Putamen (tissue), 1 donor: ENCODE measurements at regions not wholly inside any gene's neighbourhood (a gene's known extent, or its start where the extent isn't known, plus 50 kb on each side); places are given as distances from the start of the nearest gene placed in this dataset.
"Not testable (repeated sequence)": the region's sequence is repeated elsewhere in the genome, so short reads cannot be mapped to it uniquely, and the experiment has no call there.

Experiments
- DNase-seq: peaks from one replicate; pipeline ENCODE4 v3.0.0-alpha.2; 2016; ENCODE audit warnings: low spot score

GRCh38 chr18:10085416-10085815, 171.6 kb downstream of the VAPA start:
- DNase-seq: no peak

GRCh38 chr18:10085876-10086275, 172.1 kb downstream of the VAPA start:
- no peak for DNase-seq

DNA sequence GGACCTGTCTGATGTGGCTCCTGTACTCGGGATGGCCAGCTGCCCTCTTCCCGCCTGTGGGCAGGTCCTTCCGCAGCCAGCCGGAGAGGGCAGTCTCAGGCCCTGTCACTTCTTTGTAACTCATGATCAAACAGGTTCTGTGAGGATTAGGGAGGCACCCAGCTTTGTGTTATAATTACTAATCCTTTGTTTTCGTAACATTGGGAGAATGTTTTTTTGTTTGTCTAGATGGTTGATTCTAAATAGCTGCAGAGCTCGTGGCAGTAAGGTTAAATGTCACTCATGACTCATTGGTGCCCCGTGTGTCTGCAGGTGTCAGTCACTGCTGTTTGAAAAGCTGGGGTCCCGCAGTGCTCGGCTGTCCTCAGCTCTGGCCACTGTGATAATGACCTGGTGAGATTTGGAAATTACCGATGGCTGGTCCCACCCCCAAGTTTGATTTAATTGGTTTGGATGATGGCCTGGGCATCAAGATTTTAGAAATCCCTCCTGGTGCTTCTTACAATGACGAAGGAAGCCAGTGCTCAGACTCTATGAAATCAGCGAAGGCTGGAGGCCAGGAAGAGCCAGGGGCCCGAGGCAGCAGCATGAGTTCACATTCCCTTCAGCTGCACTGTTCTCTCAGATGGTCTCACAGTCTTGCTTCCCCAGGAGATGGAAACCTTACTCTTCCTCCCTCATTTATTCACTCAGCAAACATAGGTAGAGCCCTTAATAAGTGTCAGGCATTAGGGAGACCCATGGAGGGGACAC, 172.8 kb downstream of the VAPA start:
- DNase-seq: no peak

- DNase-seq: no peak
These were observed 174.9 kb downstream of the VAPA start for GRCh38 chr18:10088734-10089133.

GRCh38 chr18:10089881-10090280, 176.1 kb downstream of the VAPA start:
- no peak for DNase-seq

DNA sequence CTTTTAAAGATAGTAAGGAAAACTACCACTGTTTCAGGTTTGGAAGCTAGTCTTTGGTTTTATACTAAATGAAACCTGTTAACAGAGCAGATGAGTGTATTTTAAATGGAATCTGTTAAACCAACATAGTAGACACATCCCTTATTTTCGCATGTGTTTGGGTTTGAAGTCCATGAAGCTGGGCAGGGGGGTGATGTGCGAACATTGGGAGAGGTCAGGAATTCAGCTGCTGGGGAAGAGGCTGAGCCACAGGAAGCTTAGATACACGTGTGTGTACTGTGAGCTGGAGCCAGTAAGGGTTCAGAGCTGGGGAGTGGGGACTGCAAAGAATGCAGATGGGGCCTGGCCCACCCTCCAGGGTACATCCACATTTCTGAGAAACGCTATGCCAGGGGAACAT, 176.9 kb downstream of the VAPA start:
- no peak for DNase-seq

DNA sequence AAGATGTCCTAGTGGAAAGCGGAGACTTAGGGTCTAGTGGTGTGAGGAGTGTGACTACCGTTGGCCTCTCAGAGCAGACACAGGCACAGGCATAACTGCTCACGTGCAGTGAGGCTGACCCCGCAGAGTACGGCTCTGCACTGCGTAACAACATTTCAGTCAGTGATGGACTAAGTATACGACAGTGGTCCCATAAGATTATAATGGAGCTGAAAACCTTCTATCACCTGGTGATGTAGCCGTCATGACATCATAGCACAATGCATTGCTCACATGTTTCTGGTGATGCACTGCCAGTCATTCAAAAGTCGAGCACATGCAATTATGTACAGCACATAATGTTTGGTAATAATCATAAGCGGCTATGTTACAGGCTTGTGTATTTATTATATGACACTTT, 179.6 kb downstream of the VAPA start:
- no peak for DNase-seq

DNA sequence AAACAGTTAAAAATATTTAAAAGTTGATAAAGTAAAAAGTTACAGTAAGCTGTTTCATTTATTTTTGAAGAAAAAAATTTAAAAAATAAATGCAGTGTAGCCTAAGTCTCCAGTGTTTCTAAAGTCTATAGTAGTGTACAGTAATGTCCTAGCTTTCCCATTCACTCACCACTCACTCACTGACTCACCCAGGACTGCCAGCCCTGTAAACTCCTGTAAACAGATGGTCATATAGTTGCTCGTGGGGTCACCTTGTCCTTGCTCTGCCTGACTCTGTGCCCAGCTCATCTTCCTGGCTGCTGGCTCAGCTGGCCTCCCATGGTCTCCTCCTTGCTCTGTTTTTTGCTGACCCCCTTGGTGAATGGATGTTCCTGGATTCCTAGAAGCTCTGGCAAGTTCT, 180.3 kb downstream of the VAPA start:
- no peak for DNase-seq

DNA sequence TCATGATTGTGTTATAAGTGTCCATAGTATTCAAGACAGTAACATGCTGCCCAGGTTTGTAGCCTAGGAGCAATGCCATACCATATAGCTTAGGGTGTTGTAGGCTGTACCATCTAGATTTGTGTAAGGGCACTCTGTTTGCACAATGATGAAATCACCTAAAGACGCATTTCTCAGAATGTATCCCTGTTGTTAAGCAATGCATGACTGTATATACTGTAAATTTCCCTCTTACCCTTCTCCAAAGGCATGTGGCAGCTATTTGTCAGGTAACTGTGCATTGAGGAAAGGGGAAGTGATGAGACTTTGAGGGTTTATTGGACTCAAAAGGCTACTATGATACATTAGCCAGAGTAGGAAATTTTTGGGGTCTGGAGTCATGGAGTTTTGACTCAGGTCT, 180.8 kb downstream of the VAPA start:
- no peak for DNase-seq

DNA sequence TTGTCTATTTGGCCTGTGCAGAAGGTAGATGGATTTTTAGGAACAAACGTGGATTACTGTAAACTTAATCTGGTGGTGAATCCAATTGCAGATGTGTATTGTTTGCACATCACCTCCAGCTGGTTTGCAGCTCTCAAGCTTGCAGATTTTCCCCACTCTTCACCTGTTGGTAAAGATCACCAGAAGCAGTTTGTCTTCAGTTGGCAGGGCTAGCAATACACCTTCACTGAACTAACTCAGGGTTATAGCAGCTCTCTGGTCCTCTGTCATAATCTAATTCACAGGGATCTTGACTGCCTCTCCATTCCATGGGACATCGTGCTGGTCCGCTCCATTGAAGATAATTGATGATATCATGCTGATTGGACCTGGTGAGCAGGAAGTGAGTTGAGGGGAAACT, 181.5 kb downstream of the VAPA start:
- DNase-seq: no peak

GRCh38 chr18:10099539-10100140, 185.8 kb downstream of the VAPA start:
- DNase-seq: no peak

DNA sequence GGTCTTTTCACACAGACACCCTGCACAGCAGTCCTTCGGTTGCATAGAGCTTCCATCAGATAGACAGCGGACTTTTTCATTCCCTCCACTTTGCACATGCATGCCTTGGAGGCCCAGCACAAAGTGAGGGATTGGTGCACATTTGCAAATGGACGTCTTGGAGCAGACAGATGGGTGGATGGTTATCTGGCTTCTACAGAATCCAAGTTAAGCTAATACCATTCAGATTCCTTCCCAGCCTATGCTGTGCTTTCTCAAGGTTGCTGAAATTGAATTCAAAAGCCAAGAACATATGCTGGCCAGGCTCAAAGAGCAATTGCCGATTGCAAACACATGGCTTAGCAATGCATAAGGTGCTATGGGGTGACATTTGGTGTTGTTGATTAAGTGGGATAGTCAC, 186.4 kb downstream of the VAPA start:
- no peak for DNase-seq

GRCh38 chr18:10100941-10101701, 187.3 kb downstream of the VAPA start:
- DNase-seq: no peak

- no peak for DNase-seq
These were observed 187.9 kb downstream of the VAPA start for GRCh38 chr18:10101729-10102128.

- DNase-seq: not testable (repeated sequence)
These were observed 191.3 kb downstream of the VAPA start for GRCh38 chr18:10105118-10105517.

DNA sequence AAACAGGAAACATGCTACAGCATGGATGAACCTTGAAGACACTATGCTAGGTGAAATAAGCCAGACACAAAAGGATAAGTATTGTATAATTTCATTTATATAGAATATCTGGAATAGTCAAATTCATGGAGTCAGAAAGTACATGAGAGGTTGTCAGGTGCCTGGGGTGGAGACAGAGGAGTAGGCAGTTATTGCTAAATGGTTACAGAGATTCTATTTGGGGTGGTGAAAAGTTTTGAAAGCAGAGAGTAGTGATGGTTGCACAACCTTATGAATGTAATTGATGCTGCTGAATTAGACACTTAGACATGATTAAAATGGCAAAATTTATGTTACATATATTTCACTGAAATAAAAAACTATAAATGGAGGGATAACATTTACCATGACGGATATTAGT, 197.4 kb downstream of the VAPA start:
- no peak for DNase-seq

DNA sequence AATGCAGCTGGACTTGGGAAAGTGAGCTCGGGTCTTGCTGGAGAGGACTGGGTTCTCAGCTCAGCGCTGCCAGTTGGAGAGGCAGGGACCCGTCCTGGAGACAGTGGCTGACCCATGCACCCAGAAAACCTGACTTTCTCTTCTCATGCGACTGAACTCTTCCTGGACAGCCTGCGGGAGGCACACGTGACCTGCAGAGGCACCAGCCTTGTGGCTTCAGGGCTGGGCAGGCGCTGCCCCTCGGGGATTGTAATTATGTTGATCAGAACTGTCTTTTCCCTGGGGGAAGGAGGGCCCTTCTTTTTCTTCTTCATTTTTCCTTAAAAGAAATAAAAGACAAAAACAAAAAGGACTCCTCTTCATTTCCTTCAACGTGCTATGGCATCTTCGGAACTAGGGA, 198.1 kb downstream of the VAPA start:
- no peak for DNase-seq

- no peak for DNase-seq
These were observed 199.6 kb downstream of the VAPA start for GRCh38 chr18:10113121-10114022.

- no peak for DNase-seq
These were observed 201.1 kb downstream of the VAPA start for GRCh38 chr18:10114717-10115463.

DNA sequence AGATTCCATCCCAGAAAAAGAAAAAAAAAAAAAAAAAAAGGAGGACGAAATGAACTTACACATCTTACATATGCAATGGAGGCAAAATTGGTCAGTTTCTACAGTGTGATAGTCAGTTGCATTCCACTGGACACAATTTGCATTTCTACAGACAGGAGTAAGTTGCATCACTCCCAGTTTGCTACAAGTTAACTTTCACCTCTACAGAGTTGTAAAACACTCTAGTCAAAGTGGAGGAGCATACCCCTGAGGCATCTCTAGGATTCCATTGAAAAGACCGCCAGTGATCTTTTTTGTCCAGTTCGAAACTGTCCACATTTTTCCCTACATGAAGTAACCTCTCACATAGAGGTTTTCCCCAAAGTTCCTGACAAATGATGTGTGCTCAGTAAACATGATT, 202.8 kb downstream of the VAPA start:
- DNase-seq: no peak

GRCh38 chr18:10119528-10119927, 205.7 kb downstream of the VAPA start:
- no peak for DNase-seq
